ENCODE measurements at regions not wholly inside any gene's neighbourhood (a gene's known extent, or its start where the extent isn't known, plus 50 kb on each side); places are given as distances from the start of the nearest gene placed in this dataset.

- Mint-ChIP-seq H3K27ac (no peak overlapping the region; the same call in 1 of the 2 replicates), H3K36me3 (ENCODE audit: low read depth) (peaks cover 3% of the 10 kb centered on the region; the same call in 2 of the 3 replicates)
Observed at GRCh38 chr17:5883775-5884665, 186.2 kb upstream of the WSCD1 start.

More at GRCh38 chr17:5883775-5884665, 186.2 kb upstream of the WSCD1 start:
- H3K27me3 ChIP-seq (ENCODE audit: insufficient read depth): no peaks in the 10 kb centered on the region
- Mint-ChIP-seq H3K4me1 (peaks cover 10% of the 10 kb centered on the region), H3K4me3 (no peak overlapping the region), H3K27me3 (ENCODE audit: insufficient read depth, low read depth, poor library complexity) (peaks cover 2% of the 10 kb centered on the region), H3K9me3 (peaks cover 3% of the 10 kb centered on the region; the same call in 2 of the 3 replicates)
- no peaks in the 10 kb centered on the region for H3K36me3 ChIP-seq (ENCODE audit: insufficient read depth)
- no peaks in the 10 kb centered on the region for H3K79me2 ChIP-seq (replicated peaks; ENCODE audit: insufficient read depth)
- 0 out of 2 replicates have a peak overlapping the region, but pooled peaks have one; percentile 4 for H3K4me2 ChIP-seq
- H3K27ac ChIP-seq (ENCODE audit: low read depth): no peak overlapping the region
- ATAC-seq: no peak; the same call in 2 of the 3 replicates
- no peaks in the 10 kb centered on the region for H3F3A ChIP-seq (replicated peaks; ENCODE audit: low read depth)
- DNase-seq (ENCODE audit: low spot score): no peak
- H3K4me1 ChIP-seq (ENCODE audit: insufficient read depth): peaks cover 5% of the 10 kb centered on the region
- no peaks in the 10 kb centered on the region for H3K9me2 ChIP-seq (ENCODE audit: insufficient read depth)
- TF ChIP-seq ZNF462 (CRISPR knock-in tag; IDR thresholded peaks at IDR 0.05): no peak
- no peak for TF ChIP-seq STAT1 (IDR thresholded peaks at IDR 0.05; ENCODE audit: unreplicated experiment)
- TF ChIP-seq NANOG (IDR thresholded peaks at IDR 0.05; ENCODE audit: borderline replicate concordance): no peak
- no peak for TF ChIP-seq EZH2phosphoT487 (IDR thresholded peaks at IDR 0.05; ENCODE audit: unreplicated experiment)
- TF ChIP-seq, protein P1, sequence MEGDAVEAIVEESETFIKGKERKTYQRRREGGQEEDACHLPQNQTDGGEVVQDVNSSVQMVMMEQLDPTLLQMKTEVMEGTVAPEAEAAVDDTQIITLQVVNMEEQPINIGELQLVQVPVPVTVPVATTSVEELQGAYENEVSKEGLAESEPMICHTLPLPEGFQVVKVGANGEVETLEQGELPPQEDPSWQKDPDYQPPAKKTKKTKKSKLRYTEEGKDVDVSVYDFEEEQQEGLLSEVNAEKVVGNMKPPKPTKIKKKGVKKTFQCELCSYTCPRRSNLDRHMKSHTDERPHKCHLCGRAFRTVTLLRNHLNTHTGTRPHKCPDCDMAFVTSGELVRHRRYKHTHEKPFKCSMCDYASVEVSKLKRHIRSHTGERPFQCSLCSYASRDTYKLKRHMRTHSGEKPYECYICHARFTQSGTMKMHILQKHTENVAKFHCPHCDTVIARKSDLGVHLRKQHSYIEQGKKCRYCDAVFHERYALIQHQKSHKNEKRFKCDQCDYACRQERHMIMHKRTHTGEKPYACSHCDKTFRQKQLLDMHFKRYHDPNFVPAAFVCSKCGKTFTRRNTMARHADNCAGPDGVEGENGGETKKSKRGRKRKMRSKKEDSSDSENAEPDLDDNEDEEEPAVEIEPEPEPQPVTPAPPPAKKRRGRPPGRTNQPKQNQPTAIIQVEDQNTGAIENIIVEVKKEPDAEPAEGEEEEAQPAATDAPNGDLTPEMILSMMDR (conservative IDR thresholded peaks at IDR 0.05; ENCODE audit: low read depth in 2 of 2): no peak
- no peak for TF ChIP-seq EZH2 (IDR thresholded peaks at IDR 0.05; ENCODE audit: low read depth, unreplicated experiment)
- TF ChIP-seq POLR2AphosphoS5 (IDR thresholded peaks at IDR 0.05; ENCODE audit: low read depth): no peak
- no peak for TF ChIP-seq REST (IDR thresholded peaks at IDR 0.05; ENCODE audit: unreplicated experiment)
- no peak for TF ChIP-seq ZNF114 (CRISPR knock-in tag; IDR thresholded peaks at IDR 0.05)
- no peak for TF ChIP-seq ETS1 (IDR thresholded peaks at IDR 0.05)
- no peak for TF ChIP-seq JUNB (IDR thresholded peaks at IDR 0.05; ENCODE audit: unreplicated experiment)
- peak overlapping the region; percentile 83 for H2AFZ ChIP-seq
- H4K20me1 ChIP-seq (replicated peaks; ENCODE audit: insufficient read depth): no peaks in the 10 kb centered on the region
- H3K4me3 ChIP-seq: no peak overlapping the region
